ENCODE measurements at regions not wholly inside any gene's neighbourhood (a gene's known extent, or its start where the extent isn't known, plus 50 kb on each side); places are given as distances from the start of the nearest gene placed in this dataset.

DNA sequence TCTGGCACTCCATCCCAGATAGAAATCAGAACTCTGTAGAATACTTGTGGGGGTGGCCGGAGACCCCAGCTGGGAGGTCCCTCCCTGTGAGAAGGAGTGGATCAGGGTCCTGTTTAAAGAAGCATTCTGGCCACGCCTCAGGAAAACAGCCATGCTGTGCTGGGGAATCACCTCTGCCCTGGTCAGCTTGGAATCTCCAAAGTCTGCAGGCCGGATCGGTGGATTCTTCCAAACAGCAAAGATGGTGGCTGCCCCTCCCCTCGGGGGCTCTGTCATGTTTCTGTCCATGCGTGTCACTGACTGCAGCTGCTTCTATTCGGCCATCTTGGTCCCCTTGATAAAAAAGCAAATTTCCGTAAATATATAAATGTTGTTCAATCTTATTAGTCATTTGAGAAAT is 365.9 kb downstream of the JRKL start:
- TF ChIP-seq, protein P1, sequence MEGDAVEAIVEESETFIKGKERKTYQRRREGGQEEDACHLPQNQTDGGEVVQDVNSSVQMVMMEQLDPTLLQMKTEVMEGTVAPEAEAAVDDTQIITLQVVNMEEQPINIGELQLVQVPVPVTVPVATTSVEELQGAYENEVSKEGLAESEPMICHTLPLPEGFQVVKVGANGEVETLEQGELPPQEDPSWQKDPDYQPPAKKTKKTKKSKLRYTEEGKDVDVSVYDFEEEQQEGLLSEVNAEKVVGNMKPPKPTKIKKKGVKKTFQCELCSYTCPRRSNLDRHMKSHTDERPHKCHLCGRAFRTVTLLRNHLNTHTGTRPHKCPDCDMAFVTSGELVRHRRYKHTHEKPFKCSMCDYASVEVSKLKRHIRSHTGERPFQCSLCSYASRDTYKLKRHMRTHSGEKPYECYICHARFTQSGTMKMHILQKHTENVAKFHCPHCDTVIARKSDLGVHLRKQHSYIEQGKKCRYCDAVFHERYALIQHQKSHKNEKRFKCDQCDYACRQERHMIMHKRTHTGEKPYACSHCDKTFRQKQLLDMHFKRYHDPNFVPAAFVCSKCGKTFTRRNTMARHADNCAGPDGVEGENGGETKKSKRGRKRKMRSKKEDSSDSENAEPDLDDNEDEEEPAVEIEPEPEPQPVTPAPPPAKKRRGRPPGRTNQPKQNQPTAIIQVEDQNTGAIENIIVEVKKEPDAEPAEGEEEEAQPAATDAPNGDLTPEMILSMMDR (IDR thresholded peaks at IDR 0.05) = no peak
- TF ChIP-seq POLR2A (IDR thresholded peaks at IDR 0.05) (no peak), EP300 (IDR thresholded peaks at IDR 0.05) (no peak), POLR2AphosphoS5 (IDR thresholded peaks at IDR 0.05) (no peak)

Measured in sigmoid colon (tissue), 4 donors.